HG03439 (cell line): ENCODE measurements at regions not wholly inside any gene's neighbourhood (a gene's known extent, or its start where the extent isn't known, plus 50 kb on each side); places are given as distances from the start of the nearest gene placed in this dataset.

Experiments
- ATAC-seq: cut with Tn5 transposase; IDR thresholded peaks from one replicate; pipeline ENCODE4 v1.9.1; 2021; ENCODE audit warnings: mild to moderate bottlenecking, moderate library complexity; ENCODE audit not compliant: unreplicated experiment

- no peak for ATAC-seq
Measured at GRCh38 chr15:69624155-69624520, 171.5 kb downstream of the RPLP1 start.

- no peak for ATAC-seq
Measured at GRCh38 chr15:69624816-69625215, 172.2 kb downstream of the RPLP1 start.

- ATAC-seq = no peak
Measured at GRCh38 chr15:69625328-69625727, 172.7 kb downstream of the RPLP1 start.

- ATAC-seq = no peak
Measured at GRCh38 chr15:69626095-69627066, 173.8 kb downstream of the RPLP1 start.

- ATAC-seq = no peak
Measured at GRCh38 chr15:69627548-69628158, 175.0 kb downstream of the RPLP1 start.

GRCh38 chr15:69628256-69629093 lies 175.9 kb downstream of the RPLP1 start:
- no peak for ATAC-seq

- no peak for ATAC-seq
Measured at GRCh38 chr15:69629631-69630161, 177.1 kb downstream of the RPLP1 start.

GRCh38 chr15:69631005-69631404 lies 178.4 kb downstream of the RPLP1 start:
- ATAC-seq = no peak

GRCh38 chr15:69631978-69632377 lies 179.4 kb downstream of the RPLP1 start:
- no peak for ATAC-seq

- no peak for ATAC-seq
Measured at GRCh38 chr15:69634860-69635259, 182.2 kb downstream of the RPLP1 start.

- ATAC-seq = no peak
Measured at GRCh38 chr15:69636169-69636915, 183.7 kb downstream of the RPLP1 start.

GRCh38 chr15:69637818-69638217 lies 185.2 kb downstream of the RPLP1 start:
- ATAC-seq = no peak

GRCh38 chr15:69643476-69643875 lies 190.9 kb downstream of the RPLP1 start:
- no peak for ATAC-seq

GRCh38 chr15:69643971-69644370 lies 191.4 kb downstream of the RPLP1 start:
- no peak for ATAC-seq

GRCh38 chr15:69644876-69645275 lies 192.3 kb downstream of the RPLP1 start:
- no peak for ATAC-seq

- no peak for ATAC-seq
Measured at GRCh38 chr15:69647142-69647513, 194.5 kb downstream of the RPLP1 start.

GRCh38 chr15:69648212-69648611 lies 195.6 kb downstream of the RPLP1 start:
- ATAC-seq = no peak

- no peak for ATAC-seq
Measured at GRCh38 chr15:69648775-69649735, 196.4 kb downstream of the RPLP1 start.

GRCh38 chr15:69652293-69652692 lies 199.7 kb downstream of the RPLP1 start:
- ATAC-seq = no peak
